HCT116 (cell line): ENCODE measurements at regions not wholly inside any gene's neighbourhood (a gene's known extent, or its start where the extent isn't known, plus 50 kb on each side); places are given as distances from the start of the nearest gene placed in this dataset.

ENCODE experiments used
- CBX3 ChIP-seq: IDR thresholded peaks from 2 replicates; pipeline ENCODE4 v1.6.1; 2012; ENCODE audit warnings: low read depth
- EGR1 ChIP-seq: IDR thresholded peaks from 2 replicates; pipeline ENCODE4 v1.6.1; 2012; ENCODE audit warnings: low read depth
- EZH2 ChIP-seq: fragments of 200-600 bp; sonication (generic); IDR thresholded peaks from 2 replicates; pipeline ENCODE4 v1.6.1; 2017; ENCODE audit warnings: antibody characterized with exemption, mixed run types
- EZH2phosphoT487 ChIP-seq: fragments of 200-600 bp; IDR thresholded peaks from 2 replicates; pipeline ENCODE4 v1.6.1; 2018; ENCODE audit warnings: antibody characterized with exemption, borderline replicate concordance
- POLR2A ChIP-seq: IDR thresholded peaks from 2 replicates; pipeline ENCODE4 v1.7.0; 2011; ENCODE audit warnings: borderline replicate concordance; ENCODE audit not compliant: insufficient read depth, insufficient read length; ENCODE audit errors: extremely low read depth
- POLR2AphosphoS5 ChIP-seq: IDR thresholded peaks from 2 replicates; pipeline ENCODE4 v1.6.1; 2011; ENCODE audit warnings: mild to moderate bottlenecking, low read depth, low read length, moderate library complexity
- RAD21 ChIP-seq: IDR thresholded peaks from 2 replicates; pipeline ENCODE4 v1.6.1; 2012; ENCODE audit warnings: low read depth, mild to moderate bottlenecking
- YY1 ChIP-seq: IDR thresholded peaks from 2 replicates; pipeline ENCODE4 v1.6.1; 2011; ENCODE audit warnings: low read length, low read depth, moderate library complexity, mild to moderate bottlenecking; ENCODE audit not compliant: insufficient replicate concordance; ENCODE audit errors: extremely low read depth
- TF ChIP-seq, protein P1 (sequence below), 3 experiments: fragments of 200-600 bp in 1 of 3; sonication (generic) in 1 of 3; IDR thresholded peaks in 2 of 3; conservative IDR thresholded peaks in 1 of 3; 2 replicates each; pipeline ENCODE4 v1.5.1; 2012 to 2017; ENCODE audit warnings: low read depth in 2 of 3, low read length in 2 of 3, antibody characterized with exemption in 1 of 3, borderline replicate concordance in 1 of 3, control low read depth in 1 of 3, mild to moderate bottlenecking in 1 of 3, mixed read lengths in 1 of 3, mixed run types in 1 of 3, moderate library complexity in 1 of 3; ENCODE audit not compliant: insufficient read depth in 1 of 3

DNA sequence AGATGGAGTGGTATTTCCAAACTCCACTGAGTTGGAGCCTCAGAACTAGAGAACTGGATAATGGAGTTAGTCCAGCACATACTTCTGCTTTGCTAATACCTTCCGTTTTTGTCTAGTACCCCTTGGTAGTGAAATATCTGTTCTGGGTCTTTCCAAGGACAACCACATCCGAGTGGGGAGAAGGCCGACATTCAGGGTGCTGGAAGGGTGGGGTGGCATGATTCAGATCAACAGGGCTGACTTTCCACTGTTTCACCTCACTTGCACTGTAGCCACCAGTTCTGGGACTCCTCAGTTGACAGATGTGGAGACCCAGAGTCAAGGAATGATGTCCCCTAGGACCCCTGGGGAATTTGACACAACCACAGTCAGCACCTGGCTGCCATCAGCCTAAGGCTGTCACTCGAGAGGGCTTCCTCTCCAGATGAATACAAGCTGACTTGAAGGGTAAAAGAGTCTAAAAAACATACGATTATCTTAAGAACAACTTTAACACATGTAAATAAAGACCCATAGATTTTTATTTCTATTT, 84.8 kb upstream of the HNF1B start:
- TF ChIP-seq, protein P1, sequence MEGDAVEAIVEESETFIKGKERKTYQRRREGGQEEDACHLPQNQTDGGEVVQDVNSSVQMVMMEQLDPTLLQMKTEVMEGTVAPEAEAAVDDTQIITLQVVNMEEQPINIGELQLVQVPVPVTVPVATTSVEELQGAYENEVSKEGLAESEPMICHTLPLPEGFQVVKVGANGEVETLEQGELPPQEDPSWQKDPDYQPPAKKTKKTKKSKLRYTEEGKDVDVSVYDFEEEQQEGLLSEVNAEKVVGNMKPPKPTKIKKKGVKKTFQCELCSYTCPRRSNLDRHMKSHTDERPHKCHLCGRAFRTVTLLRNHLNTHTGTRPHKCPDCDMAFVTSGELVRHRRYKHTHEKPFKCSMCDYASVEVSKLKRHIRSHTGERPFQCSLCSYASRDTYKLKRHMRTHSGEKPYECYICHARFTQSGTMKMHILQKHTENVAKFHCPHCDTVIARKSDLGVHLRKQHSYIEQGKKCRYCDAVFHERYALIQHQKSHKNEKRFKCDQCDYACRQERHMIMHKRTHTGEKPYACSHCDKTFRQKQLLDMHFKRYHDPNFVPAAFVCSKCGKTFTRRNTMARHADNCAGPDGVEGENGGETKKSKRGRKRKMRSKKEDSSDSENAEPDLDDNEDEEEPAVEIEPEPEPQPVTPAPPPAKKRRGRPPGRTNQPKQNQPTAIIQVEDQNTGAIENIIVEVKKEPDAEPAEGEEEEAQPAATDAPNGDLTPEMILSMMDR (IDR thresholded peaks at IDR 0.05 in 2 of 3, conservative IDR thresholded peaks at IDR 0.05 in 1 of 3; ENCODE audit: borderline replicate concordance in 1 of 3, insufficient read depth in 1 of 3, low read depth in 2 of 3, low read length in 2 of 3) = no peak
- TF ChIP-seq POLR2A = no peak
- TF ChIP-seq EGR1 = no peak
- no peak for TF ChIP-seq EZH2phosphoT487
- no peak for TF ChIP-seq CBX3
- TF ChIP-seq EZH2 = no peak
- TF ChIP-seq RAD21 = no peak
- TF ChIP-seq YY1 = no peak
- TF ChIP-seq POLR2AphosphoS5 = no peak
